HAP-1 (cell line): ENCODE measurements at regions not wholly inside any gene's neighbourhood (a gene's known extent, or its start where the extent isn't known, plus 50 kb on each side); places are given as distances from the start of the nearest gene placed in this dataset.
"Not testable (repeated sequence)": the region's sequence is repeated elsewhere in the genome, so short reads cannot be mapped to it uniquely, and the experiment has no call there.

ENCODE experiments used
- DNase-seq, 2 experiments: peaks; one replicate each; pipeline ENCODE4 v3.0.0-alpha.2; 2016 to 2020; ENCODE audit warnings: low spot score in 2 of 2
- H3K27me3 ChIP-seq: fragments of 250-450 bp; sonication (Bioruptor Pico); 2 replicates; pipeline ENCODE4 v1.5.1; 2020; ENCODE audit warnings: low read depth, mild to moderate bottlenecking, moderate library complexity
- H3K36me3 ChIP-seq: fragments of 250-450 bp; sonication (Bioruptor Pico); replicated peaks from 2 replicates; pipeline ENCODE4 v1.5.1; 2020; ENCODE audit warnings: mild to moderate bottlenecking
- H3K4me1 ChIP-seq: fragments of 250-450 bp; sonication (Bioruptor Pico); 2 replicates; pipeline ENCODE4 v1.5.1; 2020; ENCODE audit warnings: mild to moderate bottlenecking
- H3K4me3 ChIP-seq: fragments of 250-450 bp; sonication (Bioruptor Pico); 2 replicates; pipeline ENCODE4 v1.5.1; 2020; ENCODE audit warnings: mild to moderate bottlenecking, moderate library complexity
- H3K9me3 ChIP-seq: fragments of 250-450 bp; sonication (Bioruptor Pico); 2 replicates; pipeline ENCODE4 v1.5.1; 2020; ENCODE audit warnings: mild to moderate bottlenecking, moderate library complexity
- in situ Hi-C: fragments of 300-500 bp; cut with MboI; formaldehyde crosslinking; loops from 3 replicates; pipeline ENCODE4 v1.14.3; 2020; ENCODE audit warnings: low sequenced_read_pairs, inconsistent platforms, mixed read lengths

GRCh38 chr11:46223252-46223513 is 54.3 kb upstream of the CREB3L1 start:
- no peak overlapping the region for H3K4me3 ChIP-seq
- H3K36me3 ChIP-seq, result no peaks in the 10 kb centered on the region
- DNase-seq, result no peak
- no peaks in the 10 kb centered on the region; the same call in none of the 2 replicates for H3K4me1 ChIP-seq
- no peaks in the 10 kb centered on the region for H3K9me3 ChIP-seq
- in situ Hi-C loops, result no loop called here
- peaks cover 3% of the 10 kb centered on the region; the same call in 1 of the 2 replicates for H3K27me3 ChIP-seq

GRCh38 chr11:46222490-46223251 is 54.8 kb upstream of the CREB3L1 start:
- H3K36me3 ChIP-seq, result no peaks in the 10 kb centered on the region
- peaks cover 3% of the 10 kb centered on the region; the same call in 1 of the 2 replicates for H3K27me3 ChIP-seq
- no peak overlapping the region for H3K4me3 ChIP-seq
- no peaks in the 10 kb centered on the region; the same call in none of the 2 replicates for H3K4me1 ChIP-seq
- no peaks in the 10 kb centered on the region for H3K9me3 ChIP-seq
- in situ Hi-C loops, result no loop called here
- no peak for DNase-seq

GRCh38 chr11:46220313-46220712 is 57.1 kb upstream of the CREB3L1 start:
- Histone ChIP-seq H3K4me3 (no peak overlapping the region), H3K36me3 (no peaks in the 10 kb centered on the region), H3K9me3 (no peaks in the 10 kb centered on the region), H3K4me1 (no peaks in the 10 kb centered on the region), H3K27me3 (peaks cover 3% of the 10 kb centered on the region; the same call in 1 of the 2 replicates)
- in situ Hi-C loops, result no loop called here
- DNase-seq, result no peak

- in situ Hi-C loops, result no loop called here
- H3K4me1 ChIP-seq, result no peaks in the 10 kb centered on the region
- no peaks in the 10 kb centered on the region for H3K27me3 ChIP-seq
- H3K36me3 ChIP-seq, result no peaks in the 10 kb centered on the region
- H3K9me3 ChIP-seq, result no peaks in the 10 kb centered on the region
- H3K4me3 ChIP-seq, result no peak overlapping the region
- no peak for DNase-seq
These were observed 60.7 kb upstream of the CREB3L1 start for GRCh38 chr11:46216765-46217089.

- H3K4me3 ChIP-seq, result no peak overlapping the region
- H3K9me3 ChIP-seq, result no peaks in the 10 kb centered on the region
- DNase-seq, result no peak
- no peaks in the 10 kb centered on the region for H3K36me3 ChIP-seq
- in situ Hi-C loops, result no loop called here
- H3K4me1 ChIP-seq, result no peaks in the 10 kb centered on the region
- H3K27me3 ChIP-seq, result no peaks in the 10 kb centered on the region
These were observed 61.3 kb upstream of the CREB3L1 start for GRCh38 chr11:46216019-46216764.

GRCh38 chr11:46215208-46215931 is 62.1 kb upstream of the CREB3L1 start:
- no peaks in the 10 kb centered on the region for H3K9me3 ChIP-seq
- DNase-seq, result no peak
- in situ Hi-C loops, result no loop called here
- H3K4me1 ChIP-seq, result no peaks in the 10 kb centered on the region
- no peak overlapping the region for H3K4me3 ChIP-seq
- H3K36me3 ChIP-seq, result no peaks in the 10 kb centered on the region
- H3K27me3 ChIP-seq, result no peaks in the 10 kb centered on the region

- no peaks in the 10 kb centered on the region for H3K36me3 ChIP-seq
- H3K4me3 ChIP-seq, result no peak overlapping the region
- H3K4me1 ChIP-seq, result no peaks in the 10 kb centered on the region
- in situ Hi-C loops, result no loop called here
- H3K9me3 ChIP-seq, result no peaks in the 10 kb centered on the region
- no peak for DNase-seq
- H3K27me3 ChIP-seq, result no peaks in the 10 kb centered on the region
These were observed 64.7 kb upstream of the CREB3L1 start for GRCh38 chr11:46212720-46213119.

GRCh38 chr11:46210856-46211255 is 66.6 kb upstream of the CREB3L1 start:
- Histone ChIP-seq H3K4me3 (no peak overlapping the region), H3K9me3 (no peaks in the 10 kb centered on the region), H3K27me3 (no peaks in the 10 kb centered on the region), H3K36me3 (no peaks in the 10 kb centered on the region), H3K4me1 (no peaks in the 10 kb centered on the region)
- in situ Hi-C loops, result no loop called here
- DNase-seq, result no peak

- Histone ChIP-seq H3K9me3 (no peaks in the 10 kb centered on the region), H3K4me1 (no peaks in the 10 kb centered on the region), H3K36me3 (no peaks in the 10 kb centered on the region), H3K4me3 (no peak overlapping the region), H3K27me3 (no peaks in the 10 kb centered on the region)
- in situ Hi-C loops, result no loop called here
- no peak for DNase-seq
These were observed 67.3 kb upstream of the CREB3L1 start for GRCh38 chr11:46210133-46210636.

GRCh38 chr11:46209624-46210023 is 67.8 kb upstream of the CREB3L1 start:
- DNase-seq, H3K4me3 ChIP-seq, H3K9me3 ChIP-seq, H3K4me1 ChIP-seq, H3K36me3 ChIP-seq, in situ Hi-C loops, H3K27me3 ChIP-seq: not testable (repeated sequence)

GRCh38 chr11:46208803-46209202 is 68.7 kb upstream of the CREB3L1 start:
- in situ Hi-C loops, result no loop called here
- no peaks in the 10 kb centered on the region for H3K36me3 ChIP-seq

GRCh38 chr11:46207270-46207669 is 70.2 kb upstream of the CREB3L1 start:
- Histone ChIP-seq H3K27me3 (no peaks in the 10 kb centered on the region), H3K4me1 (peaks cover 7% of the 10 kb centered on the region), H3K9me3 (no peaks in the 10 kb centered on the region), H3K36me3 (no peaks in the 10 kb centered on the region), H3K4me3 (no peak overlapping the region)
- no peak for DNase-seq
- in situ Hi-C loops, result no loop called here

More at GRCh38 chr11:46208803-46209202, 68.7 kb upstream of the CREB3L1 start:
- no peak for DNase-seq
- Histone ChIP-seq H3K4me3 (no peak overlapping the region), H3K4me1 (no peaks in the 10 kb centered on the region), H3K27me3 (no peaks in the 10 kb centered on the region), H3K9me3 (no peaks in the 10 kb centered on the region)

GRCh38 chr11:46204415-46204814 is 73.0 kb upstream of the CREB3L1 start:
- H3K9me3 ChIP-seq, H3K27me3 ChIP-seq, DNase-seq, H3K4me3 ChIP-seq, H3K36me3 ChIP-seq, in situ Hi-C loops: not testable (repeated sequence)
- H3K4me1 ChIP-seq, result peaks cover 10% of the 10 kb centered on the region

GRCh38 chr11:46203746-46204145 is 73.7 kb upstream of the CREB3L1 start:
- no peak for DNase-seq
- no peak overlapping the region for H3K4me3 ChIP-seq
- H3K9me3 ChIP-seq, result no peaks in the 10 kb centered on the region
- H3K27me3 ChIP-seq, result no peaks in the 10 kb centered on the region; the same call in 1 of the 2 replicates
- in situ Hi-C loops, result no loop called here
- peaks cover 10% of the 10 kb centered on the region for H3K4me1 ChIP-seq
- no peaks in the 10 kb centered on the region for H3K36me3 ChIP-seq
